NAMALWA (cell line): ENCODE measurements at regions not wholly inside any gene's neighbourhood (a gene's known extent, or its start where the extent isn't known, plus 50 kb on each side); places are given as distances from the start of the nearest gene placed in this dataset.

ENCODE experiments used
- DNase-seq: peaks from one replicate; pipeline ENCODE4 v3.0.0-alpha.2; 2015; ENCODE audit warnings: low spot score

GRCh38 chr13:106796280-106797047, 228.5 kb upstream of the ARGLU1 start:
- no peak for DNase-seq

GRCh38 chr13:106795847-106796246, 227.9 kb upstream of the ARGLU1 start:
- DNase-seq = no peak

- DNase-seq = no peak
These were observed 226.2 kb upstream of the ARGLU1 start for GRCh38 chr13:106794117-106794516.

- DNase-seq = no peak
These were observed 222.0 kb upstream of the ARGLU1 start for GRCh38 chr13:106789911-106790310.

GRCh38 chr13:106786006-106786563, 218.1 kb upstream of the ARGLU1 start:
- DNase-seq = no peak

- DNase-seq = no peak
These were observed 206.7 kb upstream of the ARGLU1 start for GRCh38 chr13:106774621-106775020.

GRCh38 chr13:106772006-106772601, 204.2 kb upstream of the ARGLU1 start:
- DNase-seq = no peak

- no peak for DNase-seq
These were observed 201.1 kb upstream of the ARGLU1 start for GRCh38 chr13:106768991-106769390.

- no peak for DNase-seq
These were observed 194.8 kb upstream of the ARGLU1 start for GRCh38 chr13:106762708-106763107.

GRCh38 chr13:106756446-106756845, 188.5 kb upstream of the ARGLU1 start:
- no peak for DNase-seq

- no peak for DNase-seq
These were observed 187.6 kb upstream of the ARGLU1 start for GRCh38 chr13:106755542-106755941.

GRCh38 chr13:106753251-106753650, 185.3 kb upstream of the ARGLU1 start:
- no peak for DNase-seq

GRCh38 chr13:106752584-106753170, 184.7 kb upstream of the ARGLU1 start:
- DNase-seq = no peak

GRCh38 chr13:106748785-106749184, 180.8 kb upstream of the ARGLU1 start:
- DNase-seq = no peak

- DNase-seq = no peak
These were observed 176.6 kb upstream of the ARGLU1 start for GRCh38 chr13:106744516-106744915.

- no peak for DNase-seq
These were observed 170.3 kb upstream of the ARGLU1 start for GRCh38 chr13:106738186-106738678.

GRCh38 chr13:106736941-106737340, 169.0 kb upstream of the ARGLU1 start:
- DNase-seq = no peak

GRCh38 chr13:106734198-106734597, 166.3 kb upstream of the ARGLU1 start:
- no peak for DNase-seq

GRCh38 chr13:106723036-106723435, 155.1 kb upstream of the ARGLU1 start:
- DNase-seq = no peak

- no peak for DNase-seq
These were observed 154.7 kb upstream of the ARGLU1 start for GRCh38 chr13:106722620-106723019.

GRCh38 chr13:106721599-106721998, 153.7 kb upstream of the ARGLU1 start:
- DNase-seq = no peak

- no peak for DNase-seq
These were observed 146.5 kb upstream of the ARGLU1 start for GRCh38 chr13:106714271-106714982.
